ENCODE measurements at regions not wholly inside any gene's neighbourhood (a gene's known extent, or its start where the extent isn't known, plus 50 kb on each side); places are given as distances from the start of the nearest gene placed in this dataset.
A peak's percentile ranks its signal among the peaks of the same experiment; 100 is the strongest.
"Not testable (repeated sequence)": the region's sequence is repeated elsewhere in the genome, so short reads cannot be mapped to it uniquely, and the experiment has no call there.

DNA sequence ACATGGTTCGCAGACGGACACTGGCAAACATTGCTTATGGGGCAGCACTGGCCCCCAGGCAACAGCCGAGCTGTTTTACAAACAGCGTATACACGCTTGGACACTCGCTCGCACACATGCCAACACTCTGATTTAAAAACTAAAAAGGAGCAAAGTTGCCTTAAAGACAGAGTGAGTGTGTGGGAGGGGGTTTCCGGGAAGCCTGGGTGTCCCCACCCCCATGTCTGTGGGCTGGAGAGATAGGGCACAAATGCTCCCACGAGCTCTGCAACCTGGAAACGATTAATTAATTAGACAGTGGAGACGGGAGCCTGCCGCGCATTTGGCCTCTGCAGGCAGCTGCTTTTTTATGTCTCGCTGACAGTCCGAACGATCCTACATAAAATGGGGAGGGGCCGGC is 107.9 kb upstream of the ZNF469 start:
- DNase-seq (ENCODE audit: low spot score), result peak; percentile 35
- Mint-ChIP-seq H3K27ac (ENCODE audit: unreplicated experiment) (no peak overlapping the region), H3K4me1 (ENCODE audit: low read depth) (peaks cover 23% of the 10 kb centered on the region), H3K27me3 (ENCODE audit: low read depth) (no peaks in the 10 kb centered on the region), H3K36me3 (ENCODE audit: low read depth) (no peaks in the 10 kb centered on the region), H3K4me3 (ENCODE audit: unreplicated experiment) (no peak overlapping the region), H3K9me3 (ENCODE audit: low read depth) (no peaks in the 10 kb centered on the region)
- TF ChIP-seq CTCF (IDR thresholded peaks at IDR 0.05), result no peak

- not testable (repeated sequence) for H3K27ac Mint-ChIP-seq (ENCODE audit: unreplicated experiment); H3K27me3 Mint-ChIP-seq (ENCODE audit: low read depth); H3K4me3 Mint-ChIP-seq (ENCODE audit: unreplicated experiment); H3K9me3 Mint-ChIP-seq (ENCODE audit: low read depth); H3K36me3 Mint-ChIP-seq (ENCODE audit: low read depth)
- peak; percentile 82 for DNase-seq (ENCODE audit: low spot score)
- peaks cover 19% of the 10 kb centered on the region for H3K4me1 Mint-ChIP-seq (ENCODE audit: low read depth)
Measured at GRCh38 chr16:88275336-88276122, 107.2 kb upstream of the ZNF469 start.

GRCh38 chr16:88276123-88276588 is 106.6 kb upstream of the ZNF469 start:
- not testable (repeated sequence) for H3K4me3 Mint-ChIP-seq (ENCODE audit: unreplicated experiment); H3K36me3 Mint-ChIP-seq (ENCODE audit: low read depth); H3K27me3 Mint-ChIP-seq (ENCODE audit: low read depth); DNase-seq (ENCODE audit: low spot score); H3K27ac Mint-ChIP-seq (ENCODE audit: unreplicated experiment); H3K9me3 Mint-ChIP-seq (ENCODE audit: low read depth)
- H3K4me1 Mint-ChIP-seq (ENCODE audit: low read depth), result peaks cover 13% of the 10 kb centered on the region

- no peak overlapping the region for H3K27ac Mint-ChIP-seq (ENCODE audit: unreplicated experiment)
- H3K4me3 Mint-ChIP-seq (ENCODE audit: unreplicated experiment), result no peak overlapping the region
- peak; percentile 62 for DNase-seq (ENCODE audit: low spot score)
- no peaks in the 10 kb centered on the region for H3K27me3 Mint-ChIP-seq (ENCODE audit: low read depth)
- H3K9me3 Mint-ChIP-seq (ENCODE audit: low read depth), result no peaks in the 10 kb centered on the region
- peaks cover 11% of the 10 kb centered on the region for H3K4me1 Mint-ChIP-seq (ENCODE audit: low read depth)
- no peaks in the 10 kb centered on the region for H3K36me3 Mint-ChIP-seq (ENCODE audit: low read depth)
- no peak for TF ChIP-seq CTCF (IDR thresholded peaks at IDR 0.05)
Measured at GRCh38 chr16:88276591-88276990, 106.2 kb upstream of the ZNF469 start.

DNA sequence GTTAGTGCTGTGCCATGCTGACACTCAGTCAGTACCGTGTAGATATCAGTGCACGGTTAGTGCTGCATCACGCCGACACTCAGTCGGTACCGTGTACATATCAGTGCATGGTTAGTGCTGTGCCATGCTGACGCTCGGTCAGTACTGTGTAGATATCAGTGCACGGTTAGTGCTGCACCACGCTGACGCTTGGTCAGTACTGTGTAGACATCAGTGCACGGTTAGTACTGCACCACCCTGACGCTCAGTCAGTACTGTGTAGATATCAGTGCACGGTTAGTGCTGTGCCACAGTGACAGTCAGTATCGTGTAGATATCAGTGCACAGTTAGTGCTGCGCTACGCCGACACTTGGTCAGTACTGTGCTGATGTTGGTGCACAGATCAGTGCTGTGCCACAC is 102.8 kb upstream of the ZNF469 start:
- no peaks in the 10 kb centered on the region for H3K9me3 Mint-ChIP-seq (ENCODE audit: low read depth)
- peak; percentile 50 for DNase-seq (ENCODE audit: low spot score)
- H3K4me1 Mint-ChIP-seq (ENCODE audit: low read depth), result peaks cover under 1% of the 10 kb centered on the region
- H3K4me3 Mint-ChIP-seq (ENCODE audit: unreplicated experiment), result no peak overlapping the region
- no peak for TF ChIP-seq CTCF (IDR thresholded peaks at IDR 0.05)
- no peaks in the 10 kb centered on the region for H3K27me3 Mint-ChIP-seq (ENCODE audit: low read depth)
- peaks cover 2% of the 10 kb centered on the region for H3K36me3 Mint-ChIP-seq (ENCODE audit: low read depth)
- H3K27ac Mint-ChIP-seq (ENCODE audit: unreplicated experiment), result no peak overlapping the region

GRCh38 chr16:88281858-88282563 is 100.7 kb upstream of the ZNF469 start:
- TF ChIP-seq CTCF (IDR thresholded peaks at IDR 0.05), result no peak
- H3K4me1 Mint-ChIP-seq (ENCODE audit: low read depth), result no peaks in the 10 kb centered on the region
- no peaks in the 10 kb centered on the region for H3K27me3 Mint-ChIP-seq (ENCODE audit: low read depth)
- peak; percentile 48 for DNase-seq (ENCODE audit: low spot score)
- H3K4me3 Mint-ChIP-seq (ENCODE audit: unreplicated experiment), result no peak overlapping the region
- no peak overlapping the region for H3K27ac Mint-ChIP-seq (ENCODE audit: unreplicated experiment)
- no peaks in the 10 kb centered on the region for H3K9me3 Mint-ChIP-seq (ENCODE audit: low read depth)
- H3K36me3 Mint-ChIP-seq (ENCODE audit: low read depth), result peaks cover 3% of the 10 kb centered on the region

Data from chondrocyte (in vitro differentiated cells).